Breast epithelium (tissue), 3 donors: ENCODE measurements at regions not wholly inside any gene's neighbourhood (a gene's known extent, or its start where the extent isn't known, plus 50 kb on each side); places are given as distances from the start of the nearest gene placed in this dataset.

Experiments used
- CTCF ChIP-seq, 3 donors: fragments of 450-650 bp; IDR thresholded peaks; one replicate each; pipeline ENCODE4 v1.5.1; 2016 to 2017; ENCODE audit warnings: antibody characterized with exemption in 3 of 3, mild to moderate bottlenecking in 3 of 3, moderate library complexity in 3 of 3
- POLR2AphosphoS5 ChIP-seq, 3 donors: sonication (generic); formaldehyde crosslinking; IDR thresholded peaks; one replicate each; pipeline ENCODE4 v1.6.1; 2017; ENCODE audit warnings: antibody characterized with exemption in 3 of 3

GRCh38 chr6:65935412-65935811 is 228.4 kb upstream of the EYS start:
- no peak for TF ChIP-seq CTCF (IDR thresholded peaks at IDR 0.05)
- no peak for TF ChIP-seq POLR2AphosphoS5 (IDR thresholded peaks at IDR 0.05)
